HepG2 (cell line): ENCODE measurements at regions not wholly inside any gene's neighbourhood (a gene's known extent, or its start where the extent isn't known, plus 50 kb on each side); places are given as distances from the start of the nearest gene placed in this dataset.

ENCODE experiments used
- ATAC-seq: fragments of 200-7000 bp; cut with Tn5 transposase; 3 replicates; pipeline ENCODE4 v1.9.1; 2020; ENCODE audit warnings: mild to moderate bottlenecking, moderate library complexity
- BruUV-seq: library from RNA; stranded (reverse); fragments of 400-500 nt; replicated peaks from 2 replicates; lab custom pipeline; 2021; lab: Mats Ljungman, UMichigan
- CTCF ChIA-PET: fragments of 300-600 bp; formaldehyde crosslinking; extraction: SDS; loops from one replicate; lab custom pipeline; 2021; ENCODE audit warnings: low total read pairs, inconsistent platforms, low intra/inter-chr PET ratio; lab: Yijun Ruan, JAX
- POLR2A ChIA-PET: fragments of 350-600 bp; sonication (Branson Sonifier 250); formaldehyde crosslinking; loops from one replicate; lab custom pipeline; 2020; ENCODE audit warnings: antibody characterized with exemption, inconsistent platforms; lab: Yijun Ruan, JAX
- DNase-seq: peaks from one replicate; pipeline ENCODE4 v3.0.0-alpha.2; 2015; ENCODE audit warnings: low spot score
- FAIRE-seq: peaks from 3 replicates; lab custom pipeline; 2011; peaks lifted over from hg19 to GRCh38; lab: Jason Lieb, UNC
- H2AFZ ChIP-seq: one replicate; pipeline ENCODE4 v1.6.1; 2011; ENCODE audit warnings: low read length, inconsistent platforms
- H3K27ac ChIP-seq: fragments of 300-600 bp; 3 replicates; pipeline ENCODE4 v1.8.0; 2011; ENCODE audit warnings: mixed run types, mild to moderate bottlenecking, mixed read lengths, low read length, inconsistent platforms; ENCODE audit not compliant: insufficient read depth; ENCODE audit errors: extremely low read length
- H3K27me3 ChIP-seq, 2 experiments: fragments of 200-600 bp in 1 of 2; 2 replicates in 1 of 2; 3 replicates in 1 of 2; pipeline versions ENCODE4 v1.6.0 to v1.8.0; 2011; ENCODE audit warnings: low read length in 2 of 2, mild to moderate bottlenecking in 2 of 2, moderate library complexity in 2 of 2, inconsistent platforms in 1 of 2; ENCODE audit not compliant: insufficient read depth in 2 of 2, control insufficient read depth in 1 of 2
- H3K36me3 ChIP-seq, 2 experiments: fragments of 200-600 bp in 1 of 2; replicated peaks in 1 of 2; 2 replicates in 1 of 2; 3 replicates in 1 of 2; pipeline versions ENCODE4 v1.5.1 to v1.8.0; 2011; ENCODE audit warnings: low read length in 2 of 2, inconsistent platforms in 1 of 2; ENCODE audit not compliant: insufficient read depth in 2 of 2, control insufficient read depth in 1 of 2
- H3K4me1 ChIP-seq: 2 replicates; pipeline ENCODE4 v1.5.1; 2012; ENCODE audit warnings: low read length, inconsistent platforms; ENCODE audit not compliant: insufficient read depth
- H3K4me2 ChIP-seq: 2 replicates; pipeline ENCODE4 v1.6.0; 2011; ENCODE audit warnings: low read depth, low read length, inconsistent platforms
- H3K4me3 ChIP-seq, 3 experiments: fragments of 200-600 bp in 1 of 3; sonication (generic), shearing (Covaris generic) in 1 of 3; replicated peaks in 1 of 3; 2 replicates each; pipeline ENCODE4 v1.5.1; 2011 to 2016; ENCODE audit warnings: low read length in 3 of 3, inconsistent platforms in 2 of 3, low read depth in 2 of 3, mild to moderate bottlenecking in 2 of 3, control low read depth in 1 of 3, mixed read lengths in 1 of 3; ENCODE audit not compliant: insufficient read depth in 1 of 3
- H3K79me2 ChIP-seq: one replicate; pipeline ENCODE4 v1.6.1; 2011; ENCODE audit warnings: low read length, inconsistent platforms; ENCODE audit not compliant: insufficient read depth
- H3K9ac ChIP-seq: 2 replicates; pipeline ENCODE4 v1.6.0; 2011; ENCODE audit warnings: mild to moderate bottlenecking, low read depth, low read length, inconsistent platforms; ENCODE audit not compliant: insufficient read depth
- H3K9me3 ChIP-seq: 2 replicates; pipeline ENCODE4 v1.5.1; 2012; ENCODE audit warnings: mild to moderate bottlenecking, low read length
- H4K20me1 ChIP-seq: 2 replicates; pipeline ENCODE4 v1.6.0; 2011; ENCODE audit warnings: inconsistent platforms, mild to moderate bottlenecking, low read length, moderate library complexity; ENCODE audit not compliant: insufficient read depth
- FOXP1 ChIP-seq, 2 experiments: fragments of 450-650 bp in 1 of 2; IDR thresholded peaks; 2 replicates each; pipeline ENCODE4 v1.6.1; 2017 to 2018; ENCODE audit warnings: antibody characterized with exemption in 1 of 2
- IKZF1 ChIP-seq: fragments of 450-650 bp; IDR thresholded peaks from 2 replicates; pipeline ENCODE4 v1.7.1; 2016
- LCORL ChIP-seq, 2 experiments: fragments of 450-650 bp in 1 of 2; sonication (generic) in 1 of 2; formaldehyde crosslinking in 1 of 2; IDR thresholded peaks; 2 replicates each; pipeline versions ENCODE4 v1.5.0 to v1.6.1; 2017 to 2020; ENCODE audit warnings: antibody characterized with exemption in 1 of 2, missing genetic modification reagents in 1 of 2
- NFATC3 ChIP-seq: sonication (generic); formaldehyde crosslinking; IDR thresholded peaks from 2 replicates; pipeline ENCODE4 v1.5.1; 2020; ENCODE audit warnings: mild to moderate bottlenecking, missing genetic modification reagents
- THAP11 ChIP-seq: IDR thresholded peaks from 2 replicates; pipeline ENCODE4 v1.6.1; 2016; ENCODE audit warnings: missing biosample characterization, missing genetic modification reagents
- ZNF264 ChIP-seq: sonication (generic); formaldehyde crosslinking; IDR thresholded peaks from 2 replicates; pipeline ENCODE4 v1.4.0; 2020; ENCODE audit warnings: missing genetic modification reagents
- ZNF564 ChIP-seq: sonication (generic); formaldehyde crosslinking; IDR thresholded peaks from 2 replicates; pipeline ENCODE4 v1.8.1; 2023; ENCODE audit warnings: mild to moderate bottlenecking, missing genetic modification reagents
- ZNF652 ChIP-seq: IDR thresholded peaks from 2 replicates; pipeline ENCODE4 v1.6.1; 2016; ENCODE audit warnings: low read depth, borderline replicate concordance
- in situ Hi-C: cut with HindIII; loops from 2 replicates; pipeline ENCODE4 v1.10.0; 2017; ENCODE audit warnings: low pct_unique_long_range_greater_than_20kb; ENCODE audit not compliant: extremely low pct_ligation_motif_present
- intact Hi-C: fragments of 100-400 bp; cut with micrococcal nuclease; formaldehyde crosslinking; loops from one replicate; pipeline ENCODE4 v1.10.0; 2022; ENCODE audit not compliant: unreplicated experiment
- TF ChIP-seq, protein P1 (sequence below): sonication (generic); formaldehyde crosslinking; IDR thresholded peaks from 2 replicates; pipeline ENCODE4; 2020; ENCODE audit warnings: missing genetic modification reagents, mild to moderate bottlenecking, borderline replicate concordance
- TF ChIP-seq, protein P2 (sequence below): IDR thresholded peaks from 2 replicates; pipeline ENCODE4 v1.6.1; 2016; ENCODE audit warnings: mild to moderate bottlenecking, missing biosample characterization, missing genetic modification reagents
- TF ChIP-seq, protein P3 (sequence below): sonication (generic); formaldehyde crosslinking; IDR thresholded peaks from 2 replicates; pipeline ENCODE4 v1.5.0; 2020; ENCODE audit warnings: missing genetic modification reagents

DNA sequence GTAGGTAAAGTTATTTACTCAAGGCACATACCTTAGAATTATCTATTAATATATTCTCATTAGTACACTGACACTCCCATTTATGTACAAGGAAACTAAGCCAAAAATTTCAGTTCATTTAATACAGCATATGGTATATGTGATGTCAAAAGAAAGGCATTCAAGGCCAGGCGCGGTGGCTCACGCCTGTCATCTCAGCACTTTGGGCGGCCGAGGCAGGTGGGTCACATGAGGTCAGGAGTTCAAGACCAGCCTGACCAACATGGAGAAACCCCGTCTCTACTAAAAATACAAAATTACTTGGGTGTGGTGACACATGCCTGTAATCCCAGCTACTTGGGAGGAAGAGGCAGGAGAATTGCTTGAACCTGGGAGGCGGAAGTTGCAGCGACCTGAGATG, 435.2 kb downstream of the GBE1 start (continued):
- TF ChIP-seq, protein P1, sequence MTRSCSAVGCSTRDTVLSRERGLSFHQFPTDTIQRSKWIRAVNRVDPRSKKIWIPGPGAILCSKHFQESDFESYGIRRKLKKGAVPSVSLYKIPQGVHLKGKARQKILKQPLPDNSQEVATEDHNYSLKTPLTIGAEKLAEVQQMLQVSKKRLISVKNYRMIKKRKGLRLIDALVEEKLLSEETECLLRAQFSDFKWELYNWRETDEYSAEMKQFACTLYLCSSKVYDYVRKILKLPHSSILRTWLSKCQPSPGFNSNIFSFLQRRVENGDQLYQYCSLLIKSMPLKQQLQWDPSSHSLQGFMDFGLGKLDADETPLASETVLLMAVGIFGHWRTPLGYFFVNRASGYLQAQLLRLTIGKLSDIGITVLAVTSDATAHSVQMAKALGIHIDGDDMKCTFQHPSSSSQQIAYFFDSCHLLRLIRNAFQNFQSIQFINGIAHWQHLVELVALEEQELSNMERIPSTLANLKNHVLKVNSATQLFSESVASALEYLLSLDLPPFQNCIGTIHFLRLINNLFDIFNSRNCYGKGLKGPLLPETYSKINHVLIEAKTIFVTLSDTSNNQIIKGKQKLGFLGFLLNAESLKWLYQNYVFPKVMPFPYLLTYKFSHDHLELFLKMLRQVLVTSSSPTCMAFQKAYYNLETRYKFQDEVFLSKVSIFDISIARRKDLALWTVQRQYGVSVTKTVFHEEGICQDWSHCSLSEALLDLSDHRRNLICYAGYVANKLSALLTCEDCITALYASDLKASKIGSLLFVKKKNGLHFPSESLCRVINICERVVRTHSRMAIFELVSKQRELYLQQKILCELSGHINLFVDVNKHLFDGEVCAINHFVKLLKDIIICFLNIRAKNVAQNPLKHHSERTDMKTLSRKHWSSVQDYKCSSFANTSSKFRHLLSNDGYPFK (CRISPR knock-in tag), result no peak
- no peak for TF ChIP-seq ZNF652 (CRISPR knock-in tag)
- TF ChIP-seq, protein P2, sequence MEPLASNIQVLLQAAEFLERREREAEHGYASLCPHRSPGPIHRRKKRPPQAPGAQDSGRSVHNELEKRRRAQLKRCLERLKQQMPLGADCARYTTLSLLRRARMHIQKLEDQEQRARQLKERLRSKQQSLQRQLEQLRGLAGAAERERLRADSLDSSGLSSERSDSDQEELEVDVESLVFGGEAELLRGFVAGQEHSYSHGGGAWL (CRISPR knock-in tag), result no peak
- TF ChIP-seq, protein P3, sequence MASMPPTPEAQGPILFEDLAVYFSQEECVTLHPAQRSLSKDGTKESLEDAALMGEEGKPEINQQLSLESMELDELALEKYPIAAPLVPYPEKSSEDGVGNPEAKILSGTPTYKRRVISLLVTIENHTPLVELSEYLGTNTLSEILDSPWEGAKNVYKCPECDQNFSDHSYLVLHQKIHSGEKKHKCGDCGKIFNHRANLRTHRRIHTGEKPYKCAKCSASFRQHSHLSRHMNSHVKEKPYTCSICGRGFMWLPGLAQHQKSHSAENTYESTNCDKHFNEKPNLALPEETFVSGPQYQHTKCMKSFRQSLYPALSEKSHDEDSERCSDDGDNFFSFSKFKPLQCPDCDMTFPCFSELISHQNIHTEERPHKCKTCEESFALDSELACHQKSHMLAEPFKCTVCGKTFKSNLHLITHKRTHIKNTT (CRISPR knock-in tag), result no peak

DNA sequence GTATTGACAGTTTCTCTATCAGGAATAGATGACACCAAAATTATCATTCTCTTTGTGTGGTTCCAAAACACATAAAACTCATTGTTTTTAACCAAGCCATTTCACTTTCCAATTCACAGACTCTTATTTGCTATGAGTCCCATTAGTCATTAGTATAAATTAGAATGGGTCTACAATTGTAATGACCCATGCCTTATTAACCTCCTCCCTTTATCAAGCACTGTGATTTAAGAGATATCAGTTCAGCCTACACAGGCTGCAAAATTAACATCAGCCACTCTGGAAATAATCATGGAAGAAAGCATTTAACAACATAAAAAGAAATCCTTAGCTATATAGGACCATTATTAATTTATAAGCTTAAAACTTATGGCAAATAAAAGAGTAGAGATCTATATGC, 440.6 kb downstream of the GBE1 start:
- no peaks in the 10 kb centered on the region for H3K36me3 ChIP-seq

More for the DNA sequence above, 440.6 kb downstream of the GBE1 start:
- Histone ChIP-seq H3K9ac (no peak overlapping the region), H3K4me3 (no peak overlapping the region), H3K79me2 (no peaks in the 10 kb centered on the region), H3K4me1 (no peaks in the 10 kb centered on the region), H3K27ac (no peak overlapping the region), H3K27me3 (no peaks in the 10 kb centered on the region), H2AFZ (no peak overlapping the region), H3K4me2 (no peak overlapping the region), H3K9me3 (no peaks in the 10 kb centered on the region), H4K20me1 (no peaks in the 10 kb centered on the region)
- POLR2A ChIA-PET, result no interaction called here
- ATAC-seq, result no peak
- CTCF ChIA-PET, result no interaction called here
- no TSS peak for BruUV-seq
- TF ChIP-seq THAP11 (CRISPR knock-in tag), result no peak
- no peak for TF ChIP-seq ZNF564 (CRISPR knock-in tag)
- TF ChIP-seq ZNF264, result no peak
- no peak for TF ChIP-seq LCORL (IDR thresholded peaks at IDR 0.05)
- TF ChIP-seq LCORL (CRISPR knock-in tag; IDR thresholded peaks at IDR 0.05), result no peak
- no peak for TF ChIP-seq FOXP1 (IDR thresholded peaks at IDR 0.05)
- TF ChIP-seq FOXP1 (CRISPR knock-in tag; IDR thresholded peaks at IDR 0.05), result no peak
- TF ChIP-seq NFATC3, result no peak
- TF ChIP-seq IKZF1, result no peak
- DNase-seq, result no peak
- FAIRE-seq, result no peak
- intact Hi-C loops (no loop called here), in situ Hi-C loops (no loop called here)
